NK-92 treated with Interleukin-12 subunit alpha and Interleukin-12 subunit beta, amount 100 ng/mL, for 24 hours (cell line): ENCODE measurements at regions not wholly inside any gene's neighbourhood (a gene's known extent, or its start where the extent isn't known, plus 50 kb on each side); places are given as distances from the start of the nearest gene placed in this dataset.

Source experiments
- DNase-seq: peaks from one replicate; lab custom pipeline; 2025; lab: John Stamatoyannopoulos, UW

GRCh38 chr16:9689597-9689996, 492.6 kb downstream of the GRIN2A start:
- no peak for DNase-seq

- DNase-seq: no peak
Observed at GRCh38 chr16:9695152-9695551, 487.1 kb downstream of the GRIN2A start.
